Activated B cell treated with CpG ODN at 0.5 μM for 24 hours (primary cell): ENCODE measurements at regions not wholly inside any gene's neighbourhood (a gene's known extent, or its start where the extent isn't known, plus 50 kb on each side); places are given as distances from the start of the nearest gene placed in this dataset.

ENCODE experiments used
- ATAC-seq: fragments of 200-7000 bp; cut with Tn5 transposase; one replicate; pipeline ENCODE4 v1.10.0; 2021; ENCODE audit warnings: low read depth, mild to moderate bottlenecking, moderate library complexity
- CTCF ChIA-PET: fragments of 350-600 bp; sonication (Branson Sonifier 250); formaldehyde crosslinking; loops from one replicate; lab custom pipeline; 2021; ENCODE audit warnings: antibody characterized with exemption; lab: Charles Lee
- POLR2A ChIA-PET: fragments of 350-600 bp; sonication (Branson Sonifier 250); formaldehyde crosslinking; loops from one replicate; lab custom pipeline; 2021; ENCODE audit warnings: antibody characterized with exemption; lab: Charles Lee
- DNase-seq: peaks from one replicate; pipeline ENCODE4 v3.0.0; 2022
- H3K27ac Mint-ChIP-seq: one replicate; pipeline ENCODE4 v1.8.0; 2020; ENCODE audit warnings: mixed read lengths
- H3K27me3 Mint-ChIP-seq: one replicate; pipeline ENCODE4 v1.8.0; 2021; ENCODE audit warnings: mixed read lengths
- H3K36me3 Mint-ChIP-seq: one replicate; pipeline ENCODE4 v1.8.0; 2021; ENCODE audit warnings: low read depth, mixed read lengths
- H3K4me1 Mint-ChIP-seq: one replicate; pipeline ENCODE4 v1.8.0; 2021; ENCODE audit warnings: mixed read lengths
- H3K4me3 Mint-ChIP-seq: one replicate; pipeline ENCODE4 v1.8.0; 2020; ENCODE audit warnings: mild to moderate bottlenecking, mixed read lengths
- H3K9me3 Mint-ChIP-seq: one replicate; pipeline ENCODE4 v1.8.0; 2020; ENCODE audit warnings: mixed read lengths
- CTCF ChIP-seq: fragments of 200-600 bp; IDR thresholded peaks from one replicate; pipeline ENCODE4 v1.8.0; 2022; ENCODE audit warnings: antibody characterized with exemption, mild to moderate bottlenecking
- intact Hi-C: fragments of 100-400 bp; cut with micrococcal nuclease; formaldehyde crosslinking; loops from one replicate; pipeline ENCODE4 v1.15.1; 2024

GRCh38 chr3:80519436-80519835 is 751.6 kb upstream of the ROBO1 start:
- ChIA-PET POLR2A (no interaction called here), CTCF (no interaction called here)
- intact Hi-C loops, result no loop called here
- Mint-ChIP-seq H3K27ac (no peak overlapping the region), H3K36me3 (no peaks in the 10 kb centered on the region), H3K9me3 (no peaks in the 10 kb centered on the region), H3K4me3 (no peak overlapping the region), H3K27me3 (no peaks in the 10 kb centered on the region), H3K4me1 (no peaks in the 10 kb centered on the region)
- TF ChIP-seq CTCF, result no peak
- DNase-seq (no peak), ATAC-seq (no peak)

- H3K4me3 Mint-ChIP-seq, result no peak overlapping the region
- ATAC-seq (no peak), DNase-seq (no peak)
- no peak for TF ChIP-seq CTCF
- POLR2A ChIA-PET, result no interaction called here
- CTCF ChIA-PET, result no interaction called here
- H3K4me1 Mint-ChIP-seq, result no peaks in the 10 kb centered on the region
- no peaks in the 10 kb centered on the region for H3K36me3 Mint-ChIP-seq
- H3K9me3 Mint-ChIP-seq, result peaks cover 8% of the 10 kb centered on the region
- intact Hi-C loops, result no loop called here
- H3K27me3 Mint-ChIP-seq, result no peaks in the 10 kb centered on the region
- H3K27ac Mint-ChIP-seq, result no peak overlapping the region
Observed at GRCh38 chr3:80496452-80496851, 728.7 kb upstream of the ROBO1 start.

GRCh38 chr3:80492162-80492561 is 724.4 kb upstream of the ROBO1 start:
- Mint-ChIP-seq H3K4me1 (no peaks in the 10 kb centered on the region), H3K9me3 (peaks cover 2% of the 10 kb centered on the region), H3K27me3 (no peaks in the 10 kb centered on the region), H3K36me3 (no peaks in the 10 kb centered on the region), H3K4me3 (no peak overlapping the region), H3K27ac (no peak overlapping the region)
- no peak for TF ChIP-seq CTCF
- DNase-seq (no peak), ATAC-seq (no peak)
- POLR2A ChIA-PET, result no interaction called here
- intact Hi-C loops, result no loop called here
- CTCF ChIA-PET, result no interaction called here

GRCh38 chr3:80472961-80473360 is 705.2 kb upstream of the ROBO1 start:
- POLR2A ChIA-PET, result no interaction called here
- TF ChIP-seq CTCF, result no peak
- Mint-ChIP-seq H3K27me3 (no peaks in the 10 kb centered on the region), H3K9me3 (peaks cover 2% of the 10 kb centered on the region), H3K4me1 (no peaks in the 10 kb centered on the region), H3K4me3 (no peak overlapping the region), H3K27ac (no peak overlapping the region), H3K36me3 (no peaks in the 10 kb centered on the region)
- CTCF ChIA-PET, result no interaction called here
- no peak for DNase-seq
- intact Hi-C loops, result no loop called here
- no peak for ATAC-seq

- no peak overlapping the region for H3K27ac Mint-ChIP-seq
- H3K4me1 Mint-ChIP-seq, result no peaks in the 10 kb centered on the region
- intact Hi-C loops, result no loop called here
- ChIA-PET POLR2A (no interaction called here), CTCF (no interaction called here)
- no peak for TF ChIP-seq CTCF
- no peaks in the 10 kb centered on the region for H3K36me3 Mint-ChIP-seq
- DNase-seq (no peak), ATAC-seq (no peak)
- H3K27me3 Mint-ChIP-seq, result no peaks in the 10 kb centered on the region
- peaks cover 2% of the 10 kb centered on the region for H3K9me3 Mint-ChIP-seq
- no peak overlapping the region for H3K4me3 Mint-ChIP-seq
Observed at GRCh38 chr3:80472459-80472858, 704.7 kb upstream of the ROBO1 start.
